ENCODE measurements at regions not wholly inside any gene's neighbourhood (a gene's known extent, or its start where the extent isn't known, plus 50 kb on each side); places are given as distances from the start of the nearest gene placed in this dataset.

GRCh38 chr12:107495604-107496003 lies 190.0 kb upstream of the PWP1 start:
- TF ChIP-seq CTCF (IDR thresholded peaks at IDR 0.05) (no peak), POLR2A (IDR thresholded peaks at IDR 0.05) (no peak)

Measured in testis (tissue), 2 donors.